ENCODE measurements at regions not wholly inside any gene's neighbourhood (a gene's known extent, or its start where the extent isn't known, plus 50 kb on each side); places are given as distances from the start of the nearest gene placed in this dataset.

- TF ChIP-seq CTCF (IDR thresholded peaks at IDR 0.05), result no peak
- no peak for TF ChIP-seq EP300 (IDR thresholded peaks at IDR 0.05)
These were observed 107.5 kb downstream of the CCDC71L start for GRCh38 chr7:106553446-106553836.
